ENCODE measurements at regions not wholly inside any gene's neighbourhood (a gene's known extent, or its start where the extent isn't known, plus 50 kb on each side); places are given as distances from the start of the nearest gene placed in this dataset.

DNA sequence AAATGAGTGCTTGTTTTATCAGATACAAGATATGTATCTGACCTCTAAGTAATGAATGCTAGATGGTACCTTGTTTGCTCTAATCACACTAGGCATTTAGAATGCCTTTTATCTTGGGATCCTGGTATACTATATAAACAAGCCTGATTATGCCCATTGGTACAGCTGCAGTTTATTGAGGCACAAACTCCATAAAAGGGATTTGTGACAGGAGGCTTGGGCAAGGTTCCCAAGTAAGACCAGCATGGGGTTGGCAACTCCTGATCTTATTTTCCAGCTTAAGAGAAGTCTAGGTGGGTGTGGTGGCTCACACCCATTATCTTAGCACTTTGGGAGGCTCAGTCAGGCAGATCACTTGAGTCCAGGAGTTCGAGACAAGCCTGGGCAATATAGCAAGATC lies 93.9 kb upstream of the DMRT1 start:
- H3K4me3 ChIP-seq (ENCODE audit: low read depth, low read length), result no peak overlapping the region
- TF ChIP-seq CTCF (IDR thresholded peaks at IDR 0.05; ENCODE audit: low read depth, low read length), result no peak

DNA sequence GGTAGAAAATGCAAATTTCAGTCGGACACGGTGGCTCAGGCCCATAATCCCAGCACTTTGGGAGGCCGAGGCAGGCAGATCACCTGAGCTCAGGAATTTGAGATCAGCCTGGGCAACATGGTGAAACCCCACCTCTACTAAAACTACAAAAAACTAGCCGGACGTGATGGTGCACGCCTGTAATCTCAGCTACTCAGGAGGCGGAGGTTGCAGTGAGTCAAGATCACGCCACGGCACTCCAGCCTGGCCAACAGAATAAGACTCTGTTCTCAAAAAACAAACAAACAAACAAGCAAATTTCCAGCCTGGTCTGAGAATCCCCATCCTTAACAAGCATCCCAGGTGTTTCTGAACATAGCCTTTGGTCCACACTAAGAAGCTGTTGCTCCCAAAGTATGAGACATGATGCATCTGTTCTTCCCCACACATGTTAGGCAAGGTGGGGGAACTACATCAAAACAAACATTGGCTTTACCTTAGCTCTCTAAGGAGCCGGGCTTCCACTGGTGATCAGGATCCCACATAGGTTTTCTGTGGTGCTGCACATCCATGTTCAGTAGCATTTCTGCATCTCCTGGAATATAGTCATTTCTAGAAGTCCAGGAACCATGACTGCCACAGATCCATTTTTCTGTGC lies 92.5 kb upstream of the DMRT1 start:
- no peak for TF ChIP-seq CTCF (IDR thresholded peaks at IDR 0.05; ENCODE audit: low read depth, low read length)
- no peak overlapping the region for H3K4me3 ChIP-seq (ENCODE audit: low read depth, low read length)

- TF ChIP-seq CTCF (IDR thresholded peaks at IDR 0.05; ENCODE audit: low read depth, low read length), result no peak
- H3K4me3 ChIP-seq (ENCODE audit: low read depth, low read length), result no peak overlapping the region
These were observed 91.8 kb upstream of the DMRT1 start for GRCh38 chr9:749716-750115.

- TF ChIP-seq CTCF (IDR thresholded peaks at IDR 0.05; ENCODE audit: low read depth, low read length), result no peak
- no peak overlapping the region for H3K4me3 ChIP-seq (ENCODE audit: low read depth, low read length)
These were observed 91.1 kb upstream of the DMRT1 start for GRCh38 chr9:750249-750967.

GRCh38 chr9:751137-752051 lies 90.1 kb upstream of the DMRT1 start:
- no peak for TF ChIP-seq CTCF (IDR thresholded peaks at IDR 0.05; ENCODE audit: low read depth, low read length)
- no peak overlapping the region for H3K4me3 ChIP-seq (ENCODE audit: low read depth, low read length)

GRCh38 chr9:752201-752600 lies 89.3 kb upstream of the DMRT1 start:
- no peak for TF ChIP-seq CTCF (IDR thresholded peaks at IDR 0.05; ENCODE audit: low read depth, low read length)
- no peak overlapping the region for H3K4me3 ChIP-seq (ENCODE audit: low read depth, low read length)
